NOMO-1 (cell line): ENCODE measurements at regions not wholly inside any gene's neighbourhood (a gene's known extent, or its start where the extent isn't known, plus 50 kb on each side); places are given as distances from the start of the nearest gene placed in this dataset.

Source experiments
- DNase-seq, 2 experiments: peaks; one replicate each; lab custom pipeline; 2025; ENCODE audit not compliant: unreplicated experiment in 2 of 2; lab: John Stamatoyannopoulos, UW

- no peak for DNase-seq
Measured at GRCh38 chr2:238632181-238633060, 205.7 kb downstream of the ASB1 start.

GRCh38 chr2:238633426-238634328, 206.9 kb downstream of the ASB1 start:
- DNase-seq: no peak

DNA sequence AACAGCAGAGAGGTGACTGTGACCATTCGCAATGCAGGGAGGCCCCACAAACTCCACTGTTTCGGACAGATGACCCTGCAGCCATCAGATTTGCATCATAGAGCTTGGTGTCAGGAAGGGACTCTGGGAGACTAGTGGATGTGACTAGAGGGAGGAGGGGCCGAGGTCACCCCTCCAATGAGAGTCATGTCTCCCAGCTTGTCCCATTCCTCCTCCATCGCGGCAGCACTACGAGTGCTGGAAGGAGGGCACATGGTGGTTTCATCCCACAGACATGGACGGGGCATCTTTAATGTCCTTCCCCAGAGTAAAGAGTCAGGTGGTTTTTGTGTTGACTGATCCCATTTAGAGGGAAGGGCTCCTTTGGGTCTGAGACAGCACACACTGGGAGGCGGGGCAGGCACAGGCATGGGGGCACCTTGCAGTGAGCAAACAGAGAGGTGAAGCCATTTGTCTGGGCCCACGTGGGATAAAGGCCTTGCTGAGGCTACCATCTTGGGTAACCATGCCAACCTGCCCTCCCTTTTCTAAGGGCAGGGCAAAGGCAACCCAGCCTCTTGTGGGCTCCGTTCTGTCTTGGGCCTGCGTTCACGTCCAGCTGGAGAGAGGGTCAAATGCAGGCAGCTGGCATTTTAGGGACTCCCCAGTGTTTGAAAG, 208.1 kb downstream of the ASB1 start:
- no peak for DNase-seq

GRCh38 chr2:238635647-238636051, 208.9 kb downstream of the ASB1 start:
- no peak for DNase-seq

DNA sequence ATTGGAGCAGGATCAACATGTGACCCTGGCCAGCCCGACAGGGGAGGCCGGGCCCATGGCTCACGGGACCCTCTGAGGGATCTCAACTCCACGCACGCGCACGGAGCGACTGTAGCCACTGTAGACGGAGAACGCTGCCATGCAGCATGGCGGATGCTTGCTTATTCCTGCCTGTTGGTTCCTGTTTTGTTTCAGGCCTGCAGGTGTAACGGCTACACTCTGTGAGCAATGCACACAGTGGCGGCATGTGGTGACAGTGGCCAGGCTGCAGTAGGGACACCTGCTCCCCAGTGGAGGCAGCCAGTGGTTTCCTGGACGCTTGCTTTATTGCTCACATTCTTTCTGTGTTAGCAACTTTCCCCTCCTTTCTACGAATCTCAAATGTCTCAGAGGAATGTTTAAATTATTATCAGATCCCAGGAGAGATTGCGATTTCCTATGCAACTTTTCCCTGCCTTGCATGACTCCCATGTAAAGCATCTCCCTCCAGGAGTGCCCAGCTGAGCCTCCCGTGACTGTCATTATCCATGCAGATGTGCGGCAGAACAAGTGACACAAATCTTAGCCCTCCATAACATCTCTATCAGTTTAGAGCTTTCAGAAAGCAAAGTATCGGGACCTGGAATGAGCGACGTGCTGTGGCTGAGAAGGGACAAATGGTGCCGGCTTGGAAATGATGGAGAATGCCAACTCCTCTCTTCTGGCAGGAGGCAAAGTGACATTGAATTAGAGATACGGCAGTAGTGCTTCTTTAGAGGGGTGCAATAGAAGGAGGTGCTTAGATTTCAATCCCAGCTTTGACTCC, 209.7 kb downstream of the ASB1 start:
- DNase-seq: no peak

DNA sequence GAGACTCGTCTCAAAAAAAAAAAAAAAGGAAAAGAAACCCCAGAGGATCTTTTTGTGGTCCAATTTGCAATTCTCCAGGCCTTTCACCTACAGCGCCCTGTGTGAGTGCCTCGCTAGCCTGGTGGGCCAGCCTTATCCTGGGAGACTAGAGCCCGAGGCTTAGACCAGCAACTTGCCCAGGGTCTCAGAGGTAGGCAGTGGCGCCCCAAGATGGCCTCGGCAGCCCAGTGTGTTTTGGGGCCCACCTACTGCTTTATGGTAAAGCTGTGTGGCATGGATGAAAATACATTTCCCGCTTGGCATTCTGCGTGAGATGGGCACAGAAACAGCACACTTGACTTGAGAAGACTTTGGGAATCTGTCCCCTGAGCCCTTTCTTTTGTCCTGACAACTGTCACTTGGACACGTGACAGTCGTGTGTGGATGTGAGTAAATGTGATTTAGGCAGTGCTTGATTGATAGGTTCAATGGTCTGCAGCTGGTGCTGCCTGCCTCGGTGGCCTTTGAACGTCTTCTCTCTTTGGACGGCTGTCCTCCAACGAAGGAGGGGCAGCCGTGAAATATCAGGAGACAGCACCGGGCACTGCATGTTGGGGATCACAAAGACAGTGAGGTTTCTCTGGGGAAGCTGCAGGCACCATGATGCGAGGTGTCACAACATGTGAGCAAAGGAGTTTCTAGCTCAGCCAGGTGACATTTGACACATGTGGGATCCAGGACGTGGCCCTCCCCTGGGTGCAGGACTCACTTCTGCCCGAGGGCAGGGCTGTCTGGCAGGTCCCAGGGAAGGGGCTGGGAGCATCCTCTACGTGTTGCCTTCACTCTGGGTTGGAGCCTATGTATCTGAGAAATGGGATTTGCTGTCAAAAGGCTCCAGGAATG, 209.5 kb upstream of the TWIST2 start:
- DNase-seq: no peak

DNA sequence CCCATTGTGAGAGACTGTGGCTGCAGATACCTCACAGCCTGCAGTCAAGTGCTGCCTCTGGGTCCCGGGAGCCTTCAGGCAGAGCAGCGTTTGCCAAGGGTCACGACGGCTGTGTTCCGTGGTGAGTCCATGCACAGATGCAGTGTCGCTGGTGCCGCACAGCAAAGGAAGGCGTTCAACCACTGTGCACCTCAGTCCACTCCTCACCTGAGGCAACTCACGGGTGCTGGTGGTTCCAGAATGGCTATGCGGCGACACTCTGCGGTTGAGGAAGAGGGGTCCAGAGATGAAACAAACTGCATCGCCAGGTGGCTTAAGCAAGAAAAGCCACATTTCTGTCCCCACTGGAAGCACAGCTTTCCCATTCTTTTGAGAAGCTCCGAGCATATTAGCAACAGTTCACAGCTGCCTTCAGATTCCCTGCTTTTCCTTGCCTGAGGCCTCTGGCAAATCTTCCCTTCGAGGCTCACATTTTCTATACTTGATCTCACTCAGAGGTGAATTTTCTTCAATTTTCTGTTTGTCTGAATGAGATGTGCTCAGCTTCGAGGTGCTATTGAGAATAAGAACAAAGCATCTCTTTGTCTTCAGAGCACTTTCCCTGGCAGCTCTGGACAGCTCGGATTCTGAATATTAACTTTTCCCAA, 208.8 kb upstream of the TWIST2 start:
- no peak for DNase-seq

DNA sequence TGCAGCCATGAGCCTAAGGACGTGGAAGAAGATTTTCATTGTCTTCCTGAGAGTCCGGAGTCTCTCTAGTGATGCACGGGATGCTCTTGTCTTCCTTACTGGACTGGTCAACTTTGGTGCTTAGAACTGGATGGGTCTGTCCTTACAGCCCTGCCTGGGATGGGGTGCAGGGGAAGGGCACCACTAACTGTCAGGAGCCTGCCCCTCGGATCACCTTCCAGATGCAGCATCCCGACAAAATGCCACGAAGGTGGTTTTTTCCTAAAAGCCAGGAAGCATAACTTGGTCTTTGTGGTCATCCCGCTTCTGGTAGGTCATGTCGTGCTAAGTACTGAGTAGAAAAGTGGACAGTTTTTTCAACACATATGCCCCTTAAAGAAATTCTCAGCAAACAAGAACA, 207.4 kb upstream of the TWIST2 start:
- no peak for DNase-seq

DNA sequence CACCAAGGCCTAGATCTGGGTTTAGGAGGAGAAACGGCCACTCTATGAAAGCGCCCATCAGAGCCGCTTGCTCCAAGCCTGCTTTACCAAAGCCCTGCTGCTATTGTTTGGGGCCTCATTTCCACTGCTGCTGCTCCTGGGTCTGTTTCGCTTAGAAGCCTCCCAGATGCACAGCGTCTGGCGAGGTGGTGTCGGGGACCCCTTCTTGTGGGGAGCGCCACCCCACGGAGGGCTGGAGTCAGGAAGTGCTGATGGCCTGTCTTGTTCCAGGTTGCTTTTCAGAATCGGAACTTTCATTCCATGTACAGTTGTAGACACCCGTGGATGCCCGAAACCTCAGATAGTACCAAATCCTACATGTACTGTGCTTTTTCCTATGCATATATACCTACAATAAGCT, 204.9 kb upstream of the TWIST2 start:
- DNase-seq: no peak

GRCh38 chr2:238643400-238643907, 204.4 kb upstream of the TWIST2 start:
- no peak for DNase-seq

DNA sequence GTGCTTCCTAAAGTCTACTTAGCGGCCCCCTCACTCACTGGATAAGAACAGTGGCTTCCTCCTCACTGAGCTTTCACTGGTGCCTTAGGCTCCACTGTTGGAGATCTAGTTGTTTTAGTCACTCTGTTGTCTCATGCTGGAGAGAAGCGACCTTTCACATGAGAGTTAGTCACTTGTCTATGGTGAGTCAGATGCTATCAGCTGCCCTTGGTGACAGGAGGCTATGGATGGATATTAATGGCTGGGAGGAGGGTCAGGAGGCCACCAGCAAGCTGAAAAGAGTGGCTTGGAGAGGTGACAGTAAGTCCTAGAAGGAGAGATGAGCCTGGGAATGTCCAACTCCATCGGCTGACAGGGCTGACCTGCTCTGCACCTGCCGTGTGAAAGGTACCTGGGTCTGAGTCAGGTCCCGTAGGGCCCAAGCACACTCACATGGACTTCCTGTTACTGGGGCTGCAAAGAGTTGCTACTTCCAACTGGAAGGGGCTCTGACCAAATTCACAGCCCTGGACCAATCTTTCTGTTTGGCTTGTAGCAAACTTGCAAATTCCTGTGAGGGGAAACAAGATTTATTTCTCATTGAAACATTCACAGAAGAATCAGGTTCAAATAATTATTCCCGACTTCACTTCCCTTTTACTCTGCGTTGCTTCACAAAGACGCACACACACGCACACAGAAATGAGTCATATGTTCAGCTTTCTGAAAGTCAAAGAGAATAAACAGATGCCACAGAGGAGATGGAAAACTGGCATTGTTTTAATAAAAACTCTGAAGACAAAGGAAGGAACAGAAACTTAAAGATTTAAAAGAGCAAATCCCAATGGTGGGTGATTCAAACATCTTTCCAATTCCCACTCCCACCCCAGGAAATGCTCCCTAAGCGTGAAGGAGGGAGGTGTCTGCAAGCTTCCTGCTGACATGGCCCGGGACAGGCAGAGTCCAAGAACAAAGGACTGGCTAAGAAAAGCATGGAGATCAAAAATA, 203.5 kb upstream of the TWIST2 start:
- peak; percentile 45 to 80 for DNase-seq

- DNase-seq: no peak
Measured at GRCh38 chr2:238645095-238645494, 202.8 kb upstream of the TWIST2 start.

GRCh38 chr2:238645716-238646115, 202.2 kb upstream of the TWIST2 start:
- no peak for DNase-seq

DNA sequence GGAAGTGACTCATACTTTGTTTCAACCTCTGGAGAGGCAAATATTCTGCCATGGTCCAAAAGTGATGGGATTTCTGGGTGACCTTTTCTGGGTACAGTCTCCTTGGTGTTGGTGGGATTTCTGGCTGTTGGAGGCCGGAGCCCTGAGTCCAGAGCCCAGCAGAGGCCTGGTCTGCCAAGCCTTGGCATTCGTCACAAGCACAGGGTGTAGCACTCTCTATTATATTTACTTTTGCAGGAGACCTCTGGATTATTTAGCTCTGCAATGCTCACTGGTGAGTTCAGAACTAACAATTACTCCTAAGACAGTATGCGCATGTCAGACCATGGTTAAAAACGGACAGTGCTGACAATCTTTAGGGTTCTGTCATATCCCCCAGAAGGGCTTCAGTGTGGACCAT, 201.6 kb upstream of the TWIST2 start:
- no peak for DNase-seq

- no peak for DNase-seq
Measured at GRCh38 chr2:238646803-238647202, 201.1 kb upstream of the TWIST2 start.

GRCh38 chr2:238649123-238649522, 198.8 kb upstream of the TWIST2 start:
- DNase-seq: no peak

DNA sequence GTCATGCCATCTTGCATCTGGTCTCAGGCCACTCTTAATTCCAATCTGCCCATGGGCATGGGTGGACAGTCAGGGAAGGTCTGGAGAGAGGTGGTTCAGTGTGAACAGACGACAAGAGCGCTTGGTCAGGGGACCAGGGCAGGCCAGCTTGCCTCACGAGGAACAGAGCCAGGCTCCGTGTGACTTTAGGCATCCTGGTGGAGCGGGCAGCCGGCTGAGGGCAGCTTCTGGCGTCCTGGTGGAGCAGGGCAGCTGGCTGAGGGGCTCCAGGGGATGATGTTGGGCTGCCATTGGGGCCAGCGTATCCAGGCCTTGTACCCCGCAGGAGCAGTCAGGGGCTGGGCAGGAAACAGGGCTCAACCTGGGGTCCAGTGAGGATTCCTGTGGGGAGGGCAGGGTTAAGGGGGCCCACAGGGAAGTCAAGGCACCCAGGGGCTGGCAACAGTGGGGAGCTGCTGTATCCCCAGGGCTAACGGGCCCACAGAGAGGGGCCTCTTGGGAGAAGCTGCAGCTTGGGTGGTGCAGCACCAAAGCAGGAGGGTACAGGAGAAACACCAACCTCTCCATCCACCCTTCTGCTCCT, 197.9 kb upstream of the TWIST2 start:
- DNase-seq: no peak
